Nephron progenitor cell (in vitro differentiated cells): ENCODE measurements at regions not wholly inside any gene's neighbourhood (a gene's known extent, or its start where the extent isn't known, plus 50 kb on each side); places are given as distances from the start of the nearest gene placed in this dataset.
"Not testable (repeated sequence)": the region's sequence is repeated elsewhere in the genome, so short reads cannot be mapped to it uniquely, and the experiment has no call there.

Experiments
- DNase-seq: peaks from one replicate; pipeline ENCODE4 v3.0.0; 2021
- H3K27ac Mint-ChIP-seq: 2 replicates; pipeline ENCODE4 v1.8.0; 2021; ENCODE audit warnings: mild to moderate bottlenecking, moderate library complexity, mixed read lengths
- H3K27me3 Mint-ChIP-seq: 2 replicates; pipeline ENCODE4 v1.8.0; 2021; ENCODE audit warnings: mild to moderate bottlenecking, low read depth, mixed read lengths; ENCODE audit not compliant: poor library complexity
- H3K36me3 Mint-ChIP-seq: 2 replicates; pipeline ENCODE4 v1.8.0; 2021; ENCODE audit warnings: low read depth, mixed read lengths
- H3K4me1 Mint-ChIP-seq: 2 replicates; pipeline ENCODE4 v1.8.0; 2021; ENCODE audit warnings: mixed read lengths
- H3K4me3 Mint-ChIP-seq: 2 replicates; pipeline ENCODE4 v1.8.0; 2021; ENCODE audit warnings: mild to moderate bottlenecking, moderate library complexity, mixed read lengths
- H3K9me3 Mint-ChIP-seq: 2 replicates; pipeline ENCODE4 v1.8.0; 2021; ENCODE audit warnings: mild to moderate bottlenecking, moderate library complexity, mixed read lengths
- TF ChIP-seq, protein P1 (sequence below): fragments of 200-600 bp; sonication (generic); IDR thresholded peaks from 2 replicates; pipeline ENCODE4 v1.5.0; 2021; ENCODE audit warnings: antibody characterized with exemption

DNA sequence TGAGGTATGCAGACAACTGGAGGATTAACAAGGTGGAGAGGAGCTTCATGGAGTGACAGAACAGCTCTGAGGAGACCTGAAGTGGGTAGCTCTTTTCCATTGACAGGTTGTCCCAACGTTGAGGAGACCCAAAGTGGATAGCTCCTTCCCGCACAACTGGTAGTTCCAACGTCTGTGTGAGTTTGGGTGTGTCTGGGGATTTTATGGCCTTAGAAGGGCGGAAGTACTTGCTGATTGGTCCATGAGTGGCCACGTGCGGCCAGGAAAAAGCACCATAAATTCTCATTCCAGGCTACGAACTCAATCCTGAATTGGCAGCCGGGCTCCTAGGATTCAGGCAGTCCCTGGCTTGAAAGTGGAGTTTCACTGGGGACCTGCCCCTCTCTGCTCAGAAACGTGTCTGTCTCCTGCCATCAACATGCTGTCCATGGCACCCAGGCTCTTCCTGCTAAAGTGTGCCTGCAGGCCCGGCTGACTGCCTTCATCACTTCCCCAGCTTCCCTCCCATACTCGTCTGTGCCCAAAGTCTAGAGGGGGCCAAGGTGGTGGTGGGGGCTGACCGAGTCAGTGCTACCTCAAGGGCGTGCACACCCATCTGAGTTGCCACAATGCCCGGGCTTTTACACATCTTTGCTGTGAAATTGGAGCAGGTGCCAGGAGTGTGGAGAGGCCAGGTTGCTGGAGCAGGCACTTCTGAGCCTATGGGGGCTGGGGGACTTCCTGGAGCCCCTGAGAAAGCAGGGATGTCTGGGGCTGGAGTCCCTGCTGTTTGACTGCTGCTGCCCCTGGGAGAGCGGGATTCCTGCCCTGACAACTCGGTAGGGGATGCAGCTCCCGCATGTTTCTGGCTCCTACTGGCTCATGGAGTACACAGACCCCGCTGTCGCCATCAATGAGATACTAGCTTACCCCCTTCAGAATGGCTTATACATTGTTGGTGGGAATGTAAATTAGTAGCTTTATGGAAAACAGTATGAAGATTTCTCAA, 2034.6 kb upstream of the ACO1 start:
- H3K27me3 Mint-ChIP-seq = no peaks in the 10 kb centered on the region

DNA sequence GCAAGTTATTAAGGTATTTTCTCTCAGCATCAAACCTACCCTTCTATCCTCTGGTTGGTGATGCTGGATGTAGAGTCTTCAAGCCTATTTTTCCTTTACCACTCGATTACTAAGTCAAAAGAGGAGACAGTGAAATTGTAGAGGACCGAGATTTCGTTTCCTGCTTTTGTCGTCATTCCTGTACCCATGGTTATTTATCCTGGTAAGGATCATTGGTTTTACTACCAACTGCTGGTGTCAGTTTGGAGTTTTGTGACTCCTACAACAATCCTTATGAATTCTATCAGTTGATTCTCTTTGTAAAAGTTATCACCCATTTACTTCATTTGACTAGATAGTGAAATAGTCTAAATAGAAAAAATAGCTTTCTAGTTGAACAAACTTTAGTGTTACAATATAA, 2028.2 kb upstream of the ACO1 start:
- peaks cover 5% of the 10 kb centered on the region for H3K4me1 Mint-ChIP-seq
- no peaks in the 10 kb centered on the region for H3K27me3 Mint-ChIP-seq
- no peak for DNase-seq
- TF ChIP-seq, protein P1, sequence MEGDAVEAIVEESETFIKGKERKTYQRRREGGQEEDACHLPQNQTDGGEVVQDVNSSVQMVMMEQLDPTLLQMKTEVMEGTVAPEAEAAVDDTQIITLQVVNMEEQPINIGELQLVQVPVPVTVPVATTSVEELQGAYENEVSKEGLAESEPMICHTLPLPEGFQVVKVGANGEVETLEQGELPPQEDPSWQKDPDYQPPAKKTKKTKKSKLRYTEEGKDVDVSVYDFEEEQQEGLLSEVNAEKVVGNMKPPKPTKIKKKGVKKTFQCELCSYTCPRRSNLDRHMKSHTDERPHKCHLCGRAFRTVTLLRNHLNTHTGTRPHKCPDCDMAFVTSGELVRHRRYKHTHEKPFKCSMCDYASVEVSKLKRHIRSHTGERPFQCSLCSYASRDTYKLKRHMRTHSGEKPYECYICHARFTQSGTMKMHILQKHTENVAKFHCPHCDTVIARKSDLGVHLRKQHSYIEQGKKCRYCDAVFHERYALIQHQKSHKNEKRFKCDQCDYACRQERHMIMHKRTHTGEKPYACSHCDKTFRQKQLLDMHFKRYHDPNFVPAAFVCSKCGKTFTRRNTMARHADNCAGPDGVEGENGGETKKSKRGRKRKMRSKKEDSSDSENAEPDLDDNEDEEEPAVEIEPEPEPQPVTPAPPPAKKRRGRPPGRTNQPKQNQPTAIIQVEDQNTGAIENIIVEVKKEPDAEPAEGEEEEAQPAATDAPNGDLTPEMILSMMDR = no peak
- no peak overlapping the region for H3K4me3 Mint-ChIP-seq
- no peak overlapping the region for H3K27ac Mint-ChIP-seq
- H3K9me3 Mint-ChIP-seq = no peaks in the 10 kb centered on the region
- no peaks in the 10 kb centered on the region for H3K36me3 Mint-ChIP-seq

More for the DNA sequence above, 2034.6 kb upstream of the ACO1 start:
- TF ChIP-seq, protein P1 = no peak
- no peaks in the 10 kb centered on the region for H3K36me3 Mint-ChIP-seq
- DNase-seq = no peak
- H3K9me3 Mint-ChIP-seq = peaks cover 7% of the 10 kb centered on the region
- no peak overlapping the region for H3K4me3 Mint-ChIP-seq
- no peak overlapping the region for H3K27ac Mint-ChIP-seq
- H3K4me1 Mint-ChIP-seq = no peaks in the 10 kb centered on the region

DNA sequence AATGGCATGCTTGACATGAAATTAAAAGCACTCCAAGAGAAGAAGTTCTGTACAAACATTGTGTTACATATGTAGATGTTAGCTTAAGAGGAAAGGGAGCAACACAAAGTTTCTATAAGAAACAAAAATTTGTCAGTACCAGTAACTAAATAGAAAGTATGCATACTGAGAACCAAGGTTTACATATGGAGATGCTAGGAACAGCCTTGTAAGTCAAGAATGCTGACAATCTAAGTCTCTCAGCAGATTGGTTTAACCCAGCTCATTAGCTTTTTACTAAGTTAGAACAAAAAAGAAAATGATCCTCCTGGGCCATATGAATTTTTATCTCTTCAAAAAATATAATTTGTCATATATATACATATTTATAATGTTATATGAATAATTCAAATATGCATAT, 2022.1 kb upstream of the ACO1 start:
- TF ChIP-seq, protein P1 = no peak
- no peaks in the 10 kb centered on the region for H3K36me3 Mint-ChIP-seq
- H3K27ac Mint-ChIP-seq = no peak overlapping the region
- no peaks in the 10 kb centered on the region for H3K9me3 Mint-ChIP-seq
- no peaks in the 10 kb centered on the region for H3K4me1 Mint-ChIP-seq
- H3K27me3 Mint-ChIP-seq = no peaks in the 10 kb centered on the region
- H3K4me3 Mint-ChIP-seq = no peak overlapping the region
- no peak for DNase-seq

DNA sequence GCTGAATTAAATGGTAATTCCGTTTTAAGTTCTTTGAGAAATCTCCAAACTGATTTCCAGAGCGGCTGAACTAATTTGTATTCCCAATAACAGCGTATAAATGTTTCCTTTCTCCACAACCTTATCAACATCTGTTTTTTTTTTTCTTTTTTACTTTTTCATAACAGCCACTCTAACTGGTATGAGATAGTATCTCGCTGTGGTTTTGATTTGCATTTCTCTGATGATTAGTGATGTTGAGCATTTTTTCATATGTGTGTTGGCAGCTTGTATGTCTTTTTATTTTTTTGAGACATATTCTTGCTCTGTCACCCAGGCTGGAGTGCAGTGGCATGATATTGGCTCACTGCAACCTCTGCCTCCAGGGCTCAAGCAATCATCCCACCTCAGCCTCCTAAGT, 2018.3 kb upstream of the ACO1 start:
- not testable (repeated sequence) for H3K4me1 Mint-ChIP-seq, H3K4me3 Mint-ChIP-seq, H3K27ac Mint-ChIP-seq, H3K36me3 Mint-ChIP-seq, DNase-seq, H3K9me3 Mint-ChIP-seq, H3K27me3 Mint-ChIP-seq

DNA sequence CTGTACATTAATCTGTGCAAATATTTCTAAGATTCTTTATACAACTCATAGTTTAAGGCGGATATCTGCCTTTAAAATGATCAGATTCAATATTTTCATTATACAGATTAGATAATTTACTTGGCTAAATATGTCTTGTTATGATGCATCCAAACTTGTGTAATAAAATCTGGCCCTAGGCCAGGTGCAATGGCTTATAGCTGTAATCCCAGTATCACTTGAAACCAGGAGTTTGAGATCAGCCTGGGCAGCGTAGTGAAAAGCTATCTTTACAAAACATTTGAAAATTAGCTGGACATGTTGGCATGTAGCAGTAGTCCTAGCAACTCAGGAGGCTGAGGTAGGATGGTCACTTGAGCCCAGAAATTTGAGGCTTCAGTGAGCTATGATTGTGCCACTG, 2002.2 kb upstream of the ACO1 start:
- TF ChIP-seq, protein P1 = no peak
- H3K9me3 Mint-ChIP-seq = no peaks in the 10 kb centered on the region
- DNase-seq = no peak
- H3K27ac Mint-ChIP-seq = no peak overlapping the region
- H3K27me3 Mint-ChIP-seq = no peaks in the 10 kb centered on the region
- H3K4me1 Mint-ChIP-seq = no peaks in the 10 kb centered on the region
- H3K36me3 Mint-ChIP-seq = no peaks in the 10 kb centered on the region
- no peak overlapping the region for H3K4me3 Mint-ChIP-seq

DNA sequence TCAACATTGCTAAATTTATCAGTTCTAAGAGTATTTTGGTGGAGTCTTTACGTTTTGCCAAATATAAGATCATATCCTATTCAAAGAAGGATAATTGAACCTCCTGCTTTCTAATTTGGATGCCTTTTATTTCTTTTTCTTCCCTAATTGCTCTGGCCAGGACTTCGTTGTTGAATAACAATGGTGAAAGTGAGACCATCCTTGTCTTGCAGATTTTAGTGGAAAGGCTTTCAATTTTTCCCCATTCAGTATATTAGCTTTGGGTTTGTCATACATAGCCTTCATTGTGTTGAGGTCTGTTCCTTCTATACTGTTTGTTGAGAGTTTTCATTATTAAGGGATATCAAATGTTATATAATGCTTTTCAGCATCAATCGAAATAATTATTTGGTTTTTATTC, 1974.2 kb upstream of the ACO1 start:
- Mint-ChIP-seq H3K9me3 (peaks cover 32% of the 10 kb centered on the region), H3K36me3 (no peaks in the 10 kb centered on the region), H3K4me3 (no peak overlapping the region), H3K27ac (no peak overlapping the region), H3K4me1 (no peaks in the 10 kb centered on the region), H3K27me3 (no peaks in the 10 kb centered on the region)
- DNase-seq = no peak
- TF ChIP-seq, protein P1 = no peak
